ENCODE measurements at regions not wholly inside any gene's neighbourhood (a gene's known extent, or its start where the extent isn't known, plus 50 kb on each side); places are given as distances from the start of the nearest gene placed in this dataset.

DNA sequence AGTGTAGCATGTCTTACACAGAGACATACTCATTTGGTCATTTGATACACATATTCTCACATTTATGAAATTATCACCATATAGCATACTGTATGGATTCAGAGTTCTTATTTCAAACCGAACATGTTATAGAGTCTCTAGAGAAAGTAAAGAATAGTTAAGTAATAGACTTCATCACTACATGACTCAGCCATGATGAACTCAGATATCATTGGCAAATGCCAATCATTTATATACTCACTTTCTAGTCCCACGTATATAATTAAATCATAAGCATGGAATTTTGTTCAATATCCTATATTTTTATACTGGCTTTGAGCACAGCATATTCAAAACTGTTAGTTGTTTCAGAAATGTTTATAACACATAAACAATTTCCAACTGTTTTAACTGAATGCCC is 749.9 kb downstream of the HACE1 start:
- TF ChIP-seq POLR2A (IDR thresholded peaks at IDR 0.05; ENCODE audit: low read depth, low read length): no peak
- no peak for TF ChIP-seq POLR2AphosphoS5 (IDR thresholded peaks at IDR 0.05; ENCODE audit: low read depth, low read length)
- no peak for TF ChIP-seq TAF1 (IDR thresholded peaks at IDR 0.05; ENCODE audit: borderline replicate concordance, low read depth, low read length)

All from GM12892 (cell line).